A673 (cell line): ENCODE measurements at regions not wholly inside any gene's neighbourhood (a gene's known extent, or its start where the extent isn't known, plus 50 kb on each side); places are given as distances from the start of the nearest gene placed in this dataset.

Source experiments
- EZH2 ChIP-seq: fragments of 200-600 bp; sonication (generic); IDR thresholded peaks from 2 replicates; pipeline ENCODE4 v1.6.1; 2017; ENCODE audit warnings: borderline replicate concordance, low read depth, mild to moderate bottlenecking, mixed read lengths, antibody characterized with exemption, low read length; ENCODE audit not compliant: poor library complexity, severe bottlenecking
- TF ChIP-seq, protein P1 (sequence below): fragments of 300-800, 200-600 bp; sonication (generic); conservative IDR thresholded peaks from 2 replicates; pipeline ENCODE4 v1.5.1; 2017; ENCODE audit warnings: low read depth, mild to moderate bottlenecking, antibody characterized with exemption, low read length, moderate library complexity, mixed read lengths

DNA sequence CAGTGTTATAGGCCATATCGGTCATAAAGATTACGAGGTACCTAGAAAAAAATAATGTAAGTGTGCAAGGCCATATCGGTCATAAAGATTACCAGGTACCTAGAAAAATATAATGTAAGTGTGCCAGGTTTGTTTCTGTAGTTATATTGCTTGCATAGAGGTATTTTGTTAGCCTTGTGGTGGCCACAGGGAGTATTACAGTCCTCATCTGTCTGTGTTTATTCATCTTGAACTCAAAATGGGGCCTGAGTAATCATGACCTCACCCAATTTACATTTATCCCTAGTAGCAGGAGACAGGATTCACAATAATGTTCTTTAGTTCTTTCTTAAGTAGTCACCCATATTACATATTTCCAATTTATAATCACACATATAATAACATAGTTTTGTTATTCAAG is 459.7 kb downstream of the MID1IP1 start:
- TF ChIP-seq EZH2: no peak
- TF ChIP-seq, protein P1, sequence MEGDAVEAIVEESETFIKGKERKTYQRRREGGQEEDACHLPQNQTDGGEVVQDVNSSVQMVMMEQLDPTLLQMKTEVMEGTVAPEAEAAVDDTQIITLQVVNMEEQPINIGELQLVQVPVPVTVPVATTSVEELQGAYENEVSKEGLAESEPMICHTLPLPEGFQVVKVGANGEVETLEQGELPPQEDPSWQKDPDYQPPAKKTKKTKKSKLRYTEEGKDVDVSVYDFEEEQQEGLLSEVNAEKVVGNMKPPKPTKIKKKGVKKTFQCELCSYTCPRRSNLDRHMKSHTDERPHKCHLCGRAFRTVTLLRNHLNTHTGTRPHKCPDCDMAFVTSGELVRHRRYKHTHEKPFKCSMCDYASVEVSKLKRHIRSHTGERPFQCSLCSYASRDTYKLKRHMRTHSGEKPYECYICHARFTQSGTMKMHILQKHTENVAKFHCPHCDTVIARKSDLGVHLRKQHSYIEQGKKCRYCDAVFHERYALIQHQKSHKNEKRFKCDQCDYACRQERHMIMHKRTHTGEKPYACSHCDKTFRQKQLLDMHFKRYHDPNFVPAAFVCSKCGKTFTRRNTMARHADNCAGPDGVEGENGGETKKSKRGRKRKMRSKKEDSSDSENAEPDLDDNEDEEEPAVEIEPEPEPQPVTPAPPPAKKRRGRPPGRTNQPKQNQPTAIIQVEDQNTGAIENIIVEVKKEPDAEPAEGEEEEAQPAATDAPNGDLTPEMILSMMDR: no peak
